ENCODE measurements at regions not wholly inside any gene's neighbourhood (a gene's known extent, or its start where the extent isn't known, plus 50 kb on each side); places are given as distances from the start of the nearest gene placed in this dataset.

DNA sequence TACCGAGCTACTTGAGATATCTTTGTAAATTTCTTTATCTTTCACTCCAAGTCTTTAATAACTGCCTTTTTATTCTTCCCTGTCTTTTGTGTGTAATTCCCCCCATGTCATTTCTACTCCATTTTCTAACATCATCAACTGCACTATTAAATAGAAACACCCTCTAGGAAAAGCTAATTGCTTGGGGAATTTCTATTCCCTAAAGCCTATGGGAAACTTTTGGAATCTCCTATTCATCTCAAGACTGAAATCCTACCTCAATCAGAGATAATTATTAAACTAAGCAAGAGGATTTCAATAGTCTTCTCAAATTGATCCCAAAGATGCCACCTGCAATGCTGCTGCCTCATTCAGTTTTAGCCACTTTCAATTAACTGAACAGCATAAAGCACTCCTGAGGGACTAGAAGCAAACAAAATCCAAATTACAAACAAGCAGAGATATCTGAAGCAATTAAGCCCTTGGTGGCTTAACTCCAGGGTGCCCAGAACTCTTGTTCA, 598.7 kb downstream of the IGSF11 start:
- TF ChIP-seq, protein P1, sequence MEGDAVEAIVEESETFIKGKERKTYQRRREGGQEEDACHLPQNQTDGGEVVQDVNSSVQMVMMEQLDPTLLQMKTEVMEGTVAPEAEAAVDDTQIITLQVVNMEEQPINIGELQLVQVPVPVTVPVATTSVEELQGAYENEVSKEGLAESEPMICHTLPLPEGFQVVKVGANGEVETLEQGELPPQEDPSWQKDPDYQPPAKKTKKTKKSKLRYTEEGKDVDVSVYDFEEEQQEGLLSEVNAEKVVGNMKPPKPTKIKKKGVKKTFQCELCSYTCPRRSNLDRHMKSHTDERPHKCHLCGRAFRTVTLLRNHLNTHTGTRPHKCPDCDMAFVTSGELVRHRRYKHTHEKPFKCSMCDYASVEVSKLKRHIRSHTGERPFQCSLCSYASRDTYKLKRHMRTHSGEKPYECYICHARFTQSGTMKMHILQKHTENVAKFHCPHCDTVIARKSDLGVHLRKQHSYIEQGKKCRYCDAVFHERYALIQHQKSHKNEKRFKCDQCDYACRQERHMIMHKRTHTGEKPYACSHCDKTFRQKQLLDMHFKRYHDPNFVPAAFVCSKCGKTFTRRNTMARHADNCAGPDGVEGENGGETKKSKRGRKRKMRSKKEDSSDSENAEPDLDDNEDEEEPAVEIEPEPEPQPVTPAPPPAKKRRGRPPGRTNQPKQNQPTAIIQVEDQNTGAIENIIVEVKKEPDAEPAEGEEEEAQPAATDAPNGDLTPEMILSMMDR (conservative IDR thresholded peaks at IDR 0.05; ENCODE audit: control insufficient read depth, insufficient read depth, low read depth, low read length), result no peak
- no peak overlapping the region for H3K4me3 ChIP-seq (ENCODE audit: control insufficient read depth, low read depth, low read length)
- no peak for DNase-seq (ENCODE audit: low read depth)

DNA sequence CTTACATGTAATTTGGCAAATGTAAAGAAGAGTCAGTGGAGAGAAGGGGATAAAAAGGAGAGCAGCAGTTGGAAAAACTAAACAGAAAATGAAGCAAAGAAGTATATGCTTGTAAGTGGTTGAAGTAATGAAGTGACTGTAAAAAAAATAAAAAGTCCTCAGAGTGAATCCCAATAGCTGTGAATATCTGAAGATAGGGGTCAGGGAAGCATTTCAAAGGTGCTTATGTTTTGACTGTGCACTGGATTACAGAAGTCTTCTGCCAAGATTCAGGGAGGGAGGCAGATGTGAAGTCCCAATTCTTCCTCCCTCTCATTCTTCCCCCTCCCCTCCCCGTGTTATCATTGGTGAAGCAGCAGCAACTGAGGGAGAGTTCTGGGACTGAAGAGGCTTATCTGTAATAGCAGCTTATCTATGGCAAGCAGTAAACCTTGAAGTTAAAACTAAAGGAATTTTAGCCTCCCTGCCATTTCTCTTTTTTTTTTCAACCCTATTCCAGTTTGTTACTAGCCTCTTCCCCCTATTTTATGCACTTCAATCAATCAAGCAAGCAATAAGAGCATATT, 597.9 kb downstream of the IGSF11 start:
- DNase-seq (ENCODE audit: low read depth), result no peak
- H3K4me3 ChIP-seq (ENCODE audit: control insufficient read depth, low read depth, low read length), result no peak overlapping the region
- TF ChIP-seq, protein P1 (conservative IDR thresholded peaks at IDR 0.05; ENCODE audit: control insufficient read depth, insufficient read depth, low read depth, low read length), result no peak

DNA sequence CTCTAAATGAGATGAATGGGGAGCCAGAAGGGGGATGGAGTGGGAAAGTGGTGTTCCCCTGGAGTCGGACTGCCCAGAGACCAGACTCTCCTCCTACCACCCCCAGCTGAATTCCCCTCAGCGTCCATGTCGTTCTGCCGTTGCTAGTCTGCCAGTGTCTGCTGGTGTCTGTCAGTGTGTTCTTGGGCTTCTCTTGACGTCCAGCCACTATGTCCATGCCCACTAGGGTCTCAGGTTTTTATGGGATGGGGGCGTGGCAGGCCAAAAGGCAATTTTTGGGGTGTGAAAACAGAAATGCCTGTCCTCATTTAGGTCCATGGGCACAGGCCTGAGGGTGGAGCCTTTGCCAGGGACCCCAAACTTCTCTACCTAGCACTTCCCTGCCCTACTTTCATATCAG, 589.6 kb downstream of the IGSF11 start:
- H3K4me3 ChIP-seq (ENCODE audit: control insufficient read depth, low read depth, low read length), result no peak overlapping the region
- no peak for DNase-seq (ENCODE audit: low read depth)
- TF ChIP-seq, protein P1 (conservative IDR thresholded peaks at IDR 0.05; ENCODE audit: control insufficient read depth, insufficient read depth, low read depth, low read length), result no peak

DNA sequence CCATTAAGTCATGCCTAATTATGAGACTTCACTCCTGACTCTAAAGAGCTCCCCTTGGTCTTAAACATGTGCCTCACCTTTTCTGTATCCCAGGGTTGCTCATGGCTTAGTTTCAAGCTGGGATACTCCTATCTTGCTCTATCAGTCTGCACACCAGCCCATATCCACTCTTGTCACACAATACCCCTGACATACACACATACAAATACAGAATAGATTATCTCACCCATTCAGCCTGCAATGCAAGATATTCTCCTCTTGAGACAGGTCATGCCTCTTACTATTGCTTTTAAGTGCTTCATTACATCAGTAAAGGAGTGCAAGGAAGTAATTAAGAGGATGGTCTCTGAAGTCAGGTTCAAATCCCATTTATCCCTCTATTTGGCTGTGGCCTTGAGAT, 587.3 kb downstream of the IGSF11 start:
- TF ChIP-seq, protein P1 (conservative IDR thresholded peaks at IDR 0.05; ENCODE audit: control insufficient read depth, insufficient read depth, low read depth, low read length), result no peak
- DNase-seq (ENCODE audit: low read depth), result no peak
- no peak overlapping the region for H3K4me3 ChIP-seq (ENCODE audit: control insufficient read depth, low read depth, low read length)

DNA sequence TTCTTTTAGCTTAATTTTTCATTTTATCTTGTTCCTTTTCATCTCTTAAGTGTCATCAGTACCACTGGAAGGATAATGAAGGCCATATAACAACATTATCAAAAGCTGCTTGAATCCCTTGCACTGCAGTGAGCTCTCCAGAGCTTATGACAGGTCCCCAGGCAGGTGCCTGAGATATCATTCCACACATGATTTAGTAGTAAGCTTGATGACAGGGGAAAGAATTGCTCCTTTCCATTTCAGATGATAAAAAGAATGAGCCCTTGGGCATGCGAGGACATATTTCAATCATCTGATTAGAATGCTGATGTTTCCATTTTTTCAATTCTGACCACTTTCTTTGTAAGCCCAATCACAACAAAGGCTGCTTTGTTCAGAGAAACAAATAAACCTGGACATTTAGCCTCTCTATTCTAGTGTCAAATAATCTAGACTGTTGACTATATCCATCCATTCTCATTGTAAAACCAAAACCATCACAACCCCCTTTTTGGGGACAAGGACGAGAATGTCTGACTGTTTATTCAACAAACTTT, 567.8 kb downstream of the IGSF11 start:
- no peak overlapping the region for H3K4me3 ChIP-seq (ENCODE audit: control insufficient read depth, low read depth, low read length)
- TF ChIP-seq, protein P1 (conservative IDR thresholded peaks at IDR 0.05; ENCODE audit: control insufficient read depth, insufficient read depth, low read depth, low read length), result no peak
- DNase-seq (ENCODE audit: low read depth), result no peak

DNA sequence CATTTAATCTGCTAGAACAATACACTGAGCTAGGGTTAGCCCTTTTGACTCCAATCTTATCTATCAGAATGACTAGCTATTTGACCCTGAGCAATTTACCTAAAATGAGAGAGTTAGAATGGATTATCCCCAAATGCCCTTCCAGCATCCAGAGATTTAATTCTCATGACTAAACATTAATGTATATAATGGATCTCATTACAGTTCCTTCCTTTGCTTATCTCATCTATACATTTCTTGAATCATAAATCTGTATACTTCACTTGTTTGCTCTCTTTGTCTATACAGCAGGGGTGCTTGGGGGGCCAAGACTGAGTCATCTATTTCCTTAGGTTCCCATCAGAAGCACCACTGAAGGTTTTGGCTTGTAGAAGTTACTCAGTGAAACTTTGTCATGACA, 565.8 kb downstream of the IGSF11 start:
- TF ChIP-seq, protein P1 (conservative IDR thresholded peaks at IDR 0.05; ENCODE audit: control insufficient read depth, insufficient read depth, low read depth, low read length), result no peak
- H3K4me3 ChIP-seq (ENCODE audit: control insufficient read depth, low read depth, low read length), result no peak overlapping the region
- DNase-seq (ENCODE audit: low read depth), result no peak

All from fibroblast of mammary gland (primary cell).